AG08396 (cell line): ENCODE measurements at regions not wholly inside any gene's neighbourhood (a gene's known extent, or its start where the extent isn't known, plus 50 kb on each side); places are given as distances from the start of the nearest gene placed in this dataset.

Experiments
- DNase-seq: peaks from one replicate; pipeline ENCODE4 v3.0.0; 2012; ENCODE audit warnings: low spot score, mixed read lengths

DNA sequence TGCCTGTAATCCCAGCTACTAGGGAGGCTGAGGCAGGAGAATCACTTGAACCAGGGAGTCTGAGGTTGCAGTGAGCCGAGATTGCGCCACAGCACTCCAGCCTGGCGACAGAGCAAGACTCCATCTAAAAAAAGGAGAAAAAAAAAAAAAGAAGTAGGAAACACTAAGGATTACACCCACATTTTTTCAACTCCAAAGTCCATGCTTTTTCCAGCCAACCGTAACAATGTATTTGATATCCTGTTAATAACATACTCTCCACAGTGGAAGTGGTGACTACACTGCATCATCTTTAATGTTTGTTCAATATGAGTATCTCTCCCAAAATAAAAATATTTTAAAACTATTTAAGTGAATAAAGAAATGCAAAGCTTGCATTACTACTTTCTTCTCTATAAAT lies 481.6 kb upstream of the ACVR2A start:
- no peak for DNase-seq

DNA sequence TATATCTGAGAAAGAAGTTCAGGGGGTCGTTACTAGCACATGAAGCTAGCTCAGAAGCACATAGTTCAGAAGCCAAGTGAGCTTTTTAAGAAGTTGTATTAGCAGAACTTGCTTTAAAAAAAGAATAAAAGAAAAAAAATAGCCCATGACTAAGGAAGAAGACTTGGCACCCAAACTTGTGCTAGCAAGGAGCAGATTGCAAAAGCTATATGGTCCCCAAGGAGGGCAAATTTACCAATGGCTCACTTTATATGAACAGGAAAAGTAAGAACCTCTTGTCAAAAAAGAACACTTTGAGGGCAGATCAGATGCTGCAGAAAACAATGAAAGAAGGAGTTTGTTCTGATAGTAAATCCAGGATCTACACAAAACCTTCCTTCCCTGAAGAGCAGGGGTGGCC lies 486.5 kb upstream of the ACVR2A start:
- no peak for DNase-seq

DNA sequence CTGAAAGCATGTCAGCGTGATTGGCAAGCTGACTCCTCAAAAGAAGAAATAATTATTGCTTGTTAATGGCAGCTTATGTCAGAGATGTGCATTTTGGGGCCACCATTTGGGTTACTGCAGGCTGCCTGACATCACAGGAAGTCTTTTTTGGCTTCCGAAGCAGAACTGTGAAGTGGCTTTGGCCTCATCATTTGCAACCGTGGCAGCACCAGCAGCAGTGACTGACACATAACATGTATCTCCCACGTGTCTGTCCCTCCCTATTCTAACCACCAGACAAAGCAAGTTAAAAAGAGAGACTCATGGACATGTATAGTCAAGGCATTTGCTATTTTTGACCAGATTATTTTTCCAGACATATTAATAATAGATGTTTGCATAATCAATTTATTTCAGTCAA lies 488.7 kb upstream of the ACVR2A start:
- no peak for DNase-seq

DNA sequence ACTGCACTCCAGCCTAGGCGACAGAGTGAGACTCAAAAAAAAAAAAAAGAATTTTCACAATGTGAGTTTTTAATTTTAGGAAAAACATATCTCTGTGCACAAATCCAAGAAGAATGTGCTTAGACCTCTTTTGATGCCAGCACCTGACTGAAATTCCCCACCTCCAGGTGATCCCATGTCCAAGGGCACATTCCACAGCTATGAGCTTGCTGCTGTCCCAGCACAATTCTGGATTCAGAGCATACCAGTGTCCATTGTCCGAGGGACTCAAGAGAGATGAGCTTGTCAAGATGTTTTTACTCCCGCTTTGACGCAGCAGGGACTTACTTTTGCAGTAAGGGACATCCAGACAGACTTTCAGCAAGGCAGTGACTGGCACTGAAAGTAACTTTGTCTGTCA lies 489.1 kb upstream of the ACVR2A start:
- no peak for DNase-seq

DNA sequence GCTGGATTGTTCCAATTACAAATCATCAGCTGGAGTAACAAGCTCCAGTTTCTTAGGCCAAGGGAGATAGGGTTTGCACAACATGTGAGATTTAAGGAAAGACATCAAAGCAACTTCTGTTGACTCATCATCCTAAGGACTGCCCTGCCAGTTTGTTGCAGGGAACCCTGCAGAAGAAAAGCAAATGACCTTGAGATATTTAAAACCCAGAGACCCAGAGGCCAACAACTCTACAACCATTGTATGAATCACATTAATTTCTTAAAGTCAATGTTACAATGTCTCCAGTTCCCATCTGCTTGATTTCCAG lies 491.8 kb upstream of the ACVR2A start:
- no peak for DNase-seq

DNA sequence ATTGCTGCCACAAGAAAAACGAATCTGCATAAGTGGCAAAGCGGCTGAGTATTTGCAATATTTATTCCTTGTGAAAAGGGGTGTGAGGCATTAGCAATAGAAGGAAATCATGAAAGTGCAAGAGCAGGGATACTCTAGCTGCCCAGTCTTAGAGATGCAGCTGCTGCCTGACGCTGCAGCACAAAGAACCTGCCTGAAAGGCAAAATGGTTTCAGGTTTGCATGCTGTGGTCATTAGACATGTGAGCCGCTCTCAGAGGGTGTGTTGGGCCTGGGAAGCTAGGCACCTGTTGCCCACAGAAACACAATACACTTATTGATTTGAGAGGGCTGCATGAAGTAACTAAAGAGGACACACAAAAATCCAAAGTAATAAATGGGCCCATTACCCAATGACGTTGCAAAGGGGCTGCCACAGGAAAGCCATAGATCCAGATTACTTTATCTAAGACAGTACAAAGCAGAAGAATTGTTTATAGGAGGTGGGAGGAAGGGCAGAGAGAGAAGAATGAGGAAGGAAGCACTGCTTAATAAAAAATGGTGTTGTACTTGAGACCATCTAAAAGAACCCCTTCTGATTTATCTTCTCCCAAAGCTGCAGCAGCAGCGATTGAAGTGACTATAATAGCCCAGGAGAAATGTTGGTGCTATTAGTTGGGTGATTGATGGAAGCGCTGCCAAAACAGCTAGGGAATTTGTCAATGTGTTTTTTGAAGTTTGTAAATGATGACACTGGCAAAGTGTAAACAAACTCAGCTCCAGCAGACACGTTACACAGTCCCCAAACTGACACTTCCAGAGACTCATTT lies 492.4 kb upstream of the ACVR2A start:
- DNase-seq: no peak

DNA sequence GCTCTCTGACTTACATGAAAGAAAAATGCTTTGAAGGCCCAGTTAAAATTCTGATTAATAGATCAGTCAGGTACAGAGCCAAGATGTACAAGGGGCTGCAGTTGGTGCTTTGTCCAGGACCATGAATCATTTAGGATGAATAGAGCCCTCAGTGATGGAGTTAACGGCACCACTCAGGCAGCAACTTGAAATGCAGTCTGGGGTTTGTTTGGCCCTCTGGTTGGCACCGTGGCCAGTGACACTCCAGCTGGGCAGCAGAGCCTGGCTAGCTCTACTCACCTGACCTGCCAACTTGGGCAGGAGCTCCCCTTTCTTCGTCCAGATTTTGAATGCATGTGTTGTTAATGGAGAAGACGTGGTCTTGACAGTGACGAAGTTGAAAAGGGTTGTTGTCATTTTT lies 493.0 kb upstream of the ACVR2A start:
- no peak for DNase-seq

DNA sequence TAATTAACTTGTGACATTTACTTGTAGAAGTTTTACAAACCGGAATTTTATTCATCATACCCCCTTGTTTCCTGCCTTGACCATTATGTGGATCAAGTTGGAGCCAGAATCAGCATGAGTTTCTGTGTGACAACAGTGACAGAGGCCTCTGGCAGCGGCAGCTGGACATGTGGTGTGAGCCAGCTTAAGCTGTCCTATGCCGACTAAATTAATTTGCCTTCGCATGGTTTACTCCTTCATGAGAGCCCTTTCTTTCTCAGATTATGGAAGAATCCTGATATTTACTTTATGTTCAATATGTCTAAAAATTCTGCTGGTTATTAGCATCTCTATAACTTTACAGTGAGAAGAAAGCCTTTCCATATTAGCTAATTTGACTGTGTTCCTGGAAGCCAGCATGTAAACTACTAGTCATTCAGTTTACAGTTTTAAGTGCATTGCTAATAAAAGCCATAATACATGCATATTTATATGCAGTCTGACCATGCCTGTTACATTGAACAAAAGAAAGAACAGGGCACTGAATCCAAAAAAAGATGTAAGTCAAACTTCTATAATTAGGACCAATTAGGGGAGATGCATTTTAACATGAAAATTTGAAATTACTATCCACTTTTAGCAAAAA lies 495.8 kb upstream of the ACVR2A start:
- no peak for DNase-seq

DNA sequence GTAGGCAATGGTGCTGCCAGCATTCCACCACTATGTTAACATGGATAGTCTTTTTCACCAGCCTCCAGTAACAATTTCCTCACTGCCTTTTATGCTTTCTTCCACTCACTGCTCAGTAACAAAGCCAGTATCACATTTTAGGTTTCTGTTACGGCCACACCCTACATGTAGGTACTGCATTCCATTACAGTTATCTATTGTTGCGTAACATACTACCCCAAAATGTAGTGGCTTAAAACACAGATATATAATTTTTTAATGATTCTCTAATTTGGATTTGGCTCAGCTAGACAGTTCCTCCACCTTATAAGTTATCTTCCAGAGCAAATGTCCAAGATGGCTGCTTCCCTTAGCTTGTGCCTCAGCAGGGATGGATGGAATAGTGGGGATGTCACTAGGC lies 498.7 kb upstream of the ACVR2A start:
- no peak for DNase-seq

DNA sequence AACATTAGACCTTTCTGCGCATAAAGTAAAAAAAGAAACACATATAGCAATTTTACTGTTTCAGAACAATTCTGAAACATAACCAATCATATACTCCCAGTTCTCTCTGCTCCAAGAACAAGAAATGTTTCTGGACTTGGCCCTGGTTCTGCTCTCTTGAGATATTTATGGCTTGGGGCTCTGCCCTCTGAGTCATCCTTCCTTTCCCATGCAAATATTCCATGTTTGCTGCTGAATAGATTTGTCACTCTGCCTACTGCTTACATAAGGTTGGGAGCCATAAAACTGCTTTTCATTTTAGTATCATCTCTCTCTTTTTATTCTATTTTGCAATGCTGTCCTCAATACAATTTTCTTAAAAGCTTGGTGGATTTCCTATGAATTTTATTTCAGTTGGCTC lies 499.6 kb upstream of the ACVR2A start:
- no peak for DNase-seq

DNA sequence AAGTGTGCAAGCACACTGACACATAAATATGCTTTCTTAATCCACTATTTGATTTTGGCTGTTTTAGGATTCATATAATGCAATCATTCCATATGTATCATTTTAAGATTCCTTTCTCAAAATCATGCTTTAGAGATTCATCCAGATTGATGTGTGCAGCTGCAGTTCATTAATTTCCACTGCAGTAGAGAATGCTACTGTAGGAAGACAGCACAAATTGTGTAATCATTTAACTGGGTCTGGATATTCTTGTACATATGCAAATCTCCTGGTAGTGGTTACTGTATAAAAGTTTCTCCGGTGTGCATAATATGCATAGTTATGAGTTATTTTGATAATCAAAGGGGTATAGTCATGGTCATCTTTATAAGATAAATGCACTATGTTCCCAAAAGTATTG lies 502.5 kb upstream of the ACVR2A start:
- DNase-seq: no peak

DNA sequence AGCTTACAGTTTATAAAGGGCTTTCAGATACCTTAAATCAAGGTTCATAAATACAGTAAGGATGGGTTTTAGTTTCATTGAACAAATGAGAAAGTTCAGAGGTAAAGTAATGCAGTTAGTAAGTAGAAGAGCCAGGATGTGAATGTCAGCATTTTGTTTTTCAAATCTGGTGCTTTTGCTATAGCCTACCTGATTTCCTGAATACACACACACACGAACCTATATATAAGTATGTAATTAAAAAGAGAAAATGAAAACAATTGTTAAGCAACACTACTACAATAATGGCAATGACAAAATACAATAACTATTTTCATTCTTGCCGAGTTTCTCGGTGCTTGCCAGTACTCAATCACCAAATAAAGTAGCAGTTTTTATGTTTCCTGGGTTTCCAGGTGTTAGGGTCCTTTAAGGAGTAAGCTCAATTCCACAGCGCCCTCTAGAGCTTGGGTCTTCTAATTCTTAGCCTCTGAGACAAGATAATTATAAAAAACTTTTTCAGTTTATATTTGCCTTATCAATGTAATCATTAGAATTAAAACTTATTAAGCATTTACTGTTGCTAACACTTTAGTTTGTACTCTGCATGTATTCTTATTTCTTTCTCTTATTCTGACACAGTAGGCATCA lies 512.9 kb upstream of the ACVR2A start:
- DNase-seq: no peak

DNA sequence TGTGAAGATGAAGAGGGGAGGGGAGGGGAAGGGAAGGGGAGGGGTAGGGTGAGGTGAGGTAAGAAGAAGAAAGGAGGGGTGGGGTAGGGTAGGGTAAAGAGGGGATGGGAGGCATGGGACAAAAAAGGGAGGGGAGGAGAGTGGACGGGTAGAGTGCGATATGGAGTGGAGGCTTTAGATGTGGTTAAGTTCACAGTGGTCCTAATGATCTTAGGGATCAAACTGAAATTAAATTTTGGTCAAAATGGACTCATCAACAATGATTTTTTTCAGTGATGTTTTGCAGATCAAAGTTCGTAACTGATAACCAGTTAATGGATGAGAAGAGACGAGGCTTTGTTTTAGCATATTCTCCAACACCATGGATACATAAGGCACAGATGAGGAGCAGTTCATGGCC lies 513.9 kb upstream of the ACVR2A start:
- no peak for DNase-seq

DNA sequence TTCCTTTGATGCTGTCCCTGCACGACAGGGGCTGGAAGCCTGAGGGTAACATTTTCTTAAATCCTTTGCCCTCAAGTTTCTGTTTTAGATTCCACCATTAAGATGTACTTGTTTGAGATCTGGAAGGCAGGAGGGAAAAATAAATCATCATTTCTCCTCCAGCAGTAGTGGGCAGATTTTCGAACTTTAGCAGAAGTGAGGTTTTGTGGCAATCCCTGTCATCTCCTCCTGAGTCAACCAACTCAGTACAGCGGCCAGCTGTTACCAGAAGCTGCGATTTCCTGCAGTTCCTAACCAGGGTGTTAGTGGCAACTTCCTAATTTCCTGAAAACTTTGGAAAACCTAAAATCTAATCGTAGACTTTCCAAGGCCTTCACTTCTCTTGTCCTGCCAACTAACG lies 517.2 kb upstream of the ACVR2A start:
- DNase-seq: no peak

DNA sequence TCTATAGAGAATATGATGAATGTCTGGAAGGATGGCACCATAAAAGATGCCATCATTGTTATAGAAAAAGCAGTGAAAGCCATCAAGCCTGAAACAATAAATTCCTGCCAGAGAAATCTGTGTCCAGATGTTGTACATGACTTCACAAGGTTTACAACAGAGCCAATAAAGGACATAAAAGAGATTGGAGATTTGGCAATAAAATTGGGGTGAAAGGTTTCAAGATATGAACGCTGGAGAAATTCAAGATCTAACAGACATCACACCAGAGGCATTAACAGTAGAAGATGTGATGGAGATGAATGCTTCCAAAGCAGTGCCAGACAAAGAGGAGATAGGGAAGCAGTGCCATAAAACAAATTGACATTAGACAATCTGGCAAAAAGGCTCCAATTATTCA lies 518.8 kb upstream of the ACVR2A start:
- no peak for DNase-seq

DNA sequence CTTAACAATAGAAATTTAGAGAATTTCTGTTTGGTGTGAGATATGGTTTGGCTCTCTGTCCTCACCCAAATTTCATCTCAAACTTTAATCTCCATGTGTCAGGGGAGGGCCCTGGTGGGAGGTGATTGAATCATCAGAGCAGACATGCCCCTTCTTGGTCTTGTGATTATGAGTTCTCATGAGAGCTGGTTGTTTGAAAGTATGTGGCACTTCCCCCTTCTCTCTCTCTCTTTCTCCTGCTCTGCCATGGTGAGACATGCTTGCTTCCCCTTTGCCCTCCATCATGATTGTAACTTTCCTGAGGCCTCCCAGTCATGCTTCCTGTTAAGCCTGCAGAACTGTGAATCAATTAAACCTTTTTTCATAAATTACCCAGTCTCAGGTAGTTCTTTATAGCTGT lies 524.7 kb upstream of the ACVR2A start:
- DNase-seq: no peak

DNA sequence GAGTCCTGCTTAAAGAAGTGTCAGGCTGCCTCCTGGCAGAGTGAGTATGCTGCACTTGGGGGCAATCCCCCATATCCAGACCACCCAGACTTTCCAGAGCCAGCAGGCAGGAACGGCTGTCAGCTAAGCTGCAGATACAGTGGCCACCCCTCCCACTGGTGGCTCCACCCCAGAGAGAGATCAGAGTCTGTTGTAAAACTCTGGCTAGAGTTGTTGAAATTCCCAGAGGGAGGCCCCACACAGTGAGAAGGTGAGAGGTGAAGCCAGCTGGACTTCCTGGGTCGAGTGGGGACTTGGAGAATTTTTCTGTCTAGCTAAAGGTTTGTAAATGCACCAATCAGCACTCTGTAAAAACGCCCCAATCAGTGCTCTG lies 533.8 kb upstream of the ACVR2A start:
- no peak for DNase-seq

DNA sequence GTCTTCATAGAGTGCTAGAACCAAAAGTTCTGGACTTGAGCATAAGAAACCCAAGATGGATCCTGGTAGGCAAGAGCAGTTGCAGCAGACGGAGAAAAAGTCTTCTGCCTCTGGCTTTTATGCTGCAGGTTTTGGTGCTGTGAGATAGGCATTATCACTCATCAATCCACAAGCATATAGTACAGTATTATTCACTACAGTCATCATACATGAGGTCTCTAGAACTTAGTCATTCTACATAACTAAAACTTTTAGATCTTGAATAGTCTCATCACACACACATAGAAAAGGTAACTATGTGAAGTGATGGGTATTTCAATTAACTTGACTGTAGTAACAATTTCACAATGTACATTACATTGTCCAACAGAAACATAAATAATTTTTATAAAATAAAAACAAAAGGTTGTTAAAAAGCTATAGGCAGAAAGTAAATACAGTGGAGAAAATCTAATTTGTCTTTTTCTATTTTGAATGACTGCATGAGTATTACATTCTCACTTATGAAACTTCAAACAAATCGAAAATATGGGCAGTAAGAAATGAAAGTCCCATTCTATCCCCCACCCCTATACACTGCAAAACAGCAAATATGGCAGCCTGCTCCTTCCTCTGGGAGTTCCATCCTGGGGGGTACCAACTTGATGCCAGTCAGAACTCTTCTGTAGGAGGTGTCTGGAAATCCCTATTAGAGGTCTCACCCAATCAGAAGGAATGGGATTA lies 534.3 kb upstream of the ACVR2A start:
- DNase-seq: no peak

DNA sequence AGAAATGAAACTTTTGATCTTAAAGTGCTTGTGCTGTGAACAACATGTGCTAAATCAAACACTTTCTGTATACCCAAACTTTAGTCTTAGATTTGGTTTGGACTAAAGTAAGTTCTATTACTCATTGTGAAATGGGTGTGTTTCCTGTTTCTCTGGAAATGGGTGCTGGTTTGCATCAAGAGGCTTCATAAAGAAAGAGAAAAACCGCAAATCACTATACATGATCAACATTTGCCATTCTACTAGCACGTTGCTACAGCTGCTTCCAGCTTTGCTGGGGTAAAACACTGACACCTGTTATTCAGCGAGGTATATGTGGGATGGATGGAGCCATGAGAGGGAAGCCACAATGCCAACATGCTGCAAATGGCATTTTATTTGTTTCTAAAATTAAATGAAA lies 547.0 kb upstream of the ACVR2A start:
- no peak for DNase-seq

DNA sequence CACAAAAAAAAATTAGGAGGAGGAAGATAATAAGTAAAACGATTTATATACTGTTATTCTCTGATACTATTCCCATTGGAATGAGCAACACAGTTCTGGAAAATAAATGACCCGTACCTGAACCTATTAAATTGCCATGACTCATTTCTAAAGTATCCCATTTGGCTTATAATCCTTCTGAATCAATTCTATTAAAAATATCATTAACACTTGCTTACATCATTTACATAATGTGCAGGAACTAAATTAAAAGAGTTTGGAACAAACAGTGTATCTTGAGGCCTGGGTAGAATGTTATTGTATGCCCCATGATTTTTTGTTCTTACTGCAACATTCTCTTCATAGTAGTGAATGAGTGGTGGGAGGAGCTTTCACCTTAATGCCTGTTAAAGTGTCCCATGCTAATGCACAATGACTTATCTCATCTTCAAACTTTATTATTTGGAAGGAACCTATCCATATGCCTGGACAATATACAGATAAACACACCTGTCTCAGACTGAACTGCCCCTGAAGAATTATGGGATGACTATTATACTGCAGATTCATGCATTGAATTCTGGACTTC lies 549.9 kb upstream of the ACVR2A start:
- no peak for DNase-seq

DNA sequence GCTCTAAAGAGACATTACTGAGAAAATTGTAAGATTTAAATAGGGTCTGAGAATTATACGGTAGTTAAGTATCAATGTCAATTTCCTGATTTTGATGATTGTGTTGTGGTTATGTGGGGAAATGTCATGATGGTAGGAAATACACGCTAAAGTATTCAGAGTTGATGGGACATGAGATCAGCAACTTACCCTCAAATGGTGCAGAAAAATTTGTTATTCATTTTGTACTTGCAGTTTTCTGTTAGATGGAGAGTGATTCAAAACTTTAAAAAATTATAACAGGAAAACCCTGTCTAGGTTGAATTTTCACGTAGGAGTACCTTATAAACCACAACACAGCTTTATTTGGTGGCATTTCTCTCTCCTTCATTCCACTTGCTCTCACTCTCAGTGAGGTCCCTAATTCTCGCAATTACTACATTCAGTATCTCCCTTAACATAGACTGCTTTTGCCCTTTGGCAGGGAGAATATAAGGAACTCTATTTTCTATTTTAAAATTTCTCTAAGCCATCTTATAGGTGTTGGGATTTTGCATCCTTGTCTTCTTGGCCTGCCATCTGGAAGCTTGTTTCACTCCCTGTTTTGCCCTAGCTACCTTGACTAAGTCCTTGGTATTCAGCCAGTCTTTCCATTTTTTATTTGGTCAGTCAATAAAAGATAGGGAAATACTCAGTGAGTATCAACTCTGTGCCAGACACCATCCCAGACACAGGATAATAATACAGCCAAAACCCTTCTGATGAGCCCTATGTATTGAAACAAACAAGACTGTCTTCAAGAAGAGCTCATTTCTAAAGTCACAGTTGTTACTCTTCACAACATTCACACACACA lies 550.6 kb upstream of the ACVR2A start:
- DNase-seq: no peak

DNA sequence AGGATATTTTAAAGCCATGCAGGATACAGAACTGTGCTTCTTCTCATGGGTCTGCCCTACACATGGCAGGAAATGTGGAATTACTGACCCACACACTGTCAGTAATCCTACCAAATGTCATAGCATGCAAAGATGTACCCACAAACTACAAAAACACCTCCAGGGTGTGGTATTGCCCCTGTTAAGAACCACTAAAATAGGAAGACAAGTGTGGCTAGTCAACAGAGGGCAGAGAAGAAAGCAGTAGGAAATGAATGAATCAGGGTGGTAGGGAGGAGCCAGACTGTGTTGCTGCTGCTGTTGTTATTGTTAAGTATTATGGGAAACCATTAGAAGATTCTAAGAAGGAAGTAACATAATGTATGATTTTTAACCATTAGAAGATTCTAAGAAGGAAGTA lies 556.7 kb upstream of the ACVR2A start:
- DNase-seq: no peak
